ENCODE measurements at regions not wholly inside any gene's neighbourhood (a gene's known extent, or its start where the extent isn't known, plus 50 kb on each side); places are given as distances from the start of the nearest gene placed in this dataset.

- TF ChIP-seq POLR2A (IDR thresholded peaks at IDR 0.05; ENCODE audit: borderline replicate concordance, extremely low read depth, insufficient read depth, insufficient read length) = no peak
- no peak for TF ChIP-seq POLR2AphosphoS5 (IDR thresholded peaks at IDR 0.05; ENCODE audit: low read depth, low read length)
- no peak for TF ChIP-seq CTCF (IDR thresholded peaks at IDR 0.05 in 2 of 3, conservative IDR thresholded peaks at IDR 0.05 in 1 of 3; ENCODE audit: borderline replicate concordance in 1 of 3, insufficient read depth in 1 of 3, low read depth in 2 of 3, low read length in 2 of 3)
- TF ChIP-seq YY1 (IDR thresholded peaks at IDR 0.05; ENCODE audit: extremely low read depth, insufficient replicate concordance, low read depth, low read length) = no peak
These were observed 82.2 kb upstream of the NFASC start for GRCh38 chr1:204788470-204788869.
